H9 (cell line): ENCODE measurements at regions not wholly inside any gene's neighbourhood (a gene's known extent, or its start where the extent isn't known, plus 50 kb on each side); places are given as distances from the start of the nearest gene placed in this dataset.

Experiments used
- DNase-seq: peaks from one replicate; pipeline ENCODE4 v3.0.0-alpha.2; 2017
- H2AFZ ChIP-seq: one replicate; pipeline ENCODE4 v1.6.1; 2013; ENCODE audit warnings: mild to moderate bottlenecking, low read length, control low read depth, moderate library complexity
- H2AK5ac ChIP-seq: 2 replicates; pipeline ENCODE4 v1.6.1; 2013; ENCODE audit warnings: low read length, control low read depth, mixed read lengths; ENCODE audit not compliant: insufficient read length
- H2BK120ac ChIP-seq: one replicate; pipeline ENCODE4 v1.6.1; 2013; ENCODE audit warnings: low read depth, mild to moderate bottlenecking, low read length, control low read depth, inconsistent platforms; ENCODE audit not compliant: poor library complexity, severe bottlenecking
- H2BK12ac ChIP-seq: 2 replicates; pipeline ENCODE4 v1.6.1; 2013; ENCODE audit warnings: low read length, control low read depth, mixed read lengths, low read depth; ENCODE audit not compliant: insufficient read length
- H2BK15ac ChIP-seq: 2 replicates; pipeline ENCODE4 v1.6.1; 2013; ENCODE audit warnings: low read depth, low read length, control low read depth
- H2BK20ac ChIP-seq: one replicate; pipeline ENCODE4 v1.6.1; 2013; ENCODE audit warnings: low read depth, mild to moderate bottlenecking, low read length, control low read depth, inconsistent platforms; ENCODE audit not compliant: poor library complexity, severe bottlenecking
- H2BK5ac ChIP-seq: 2 replicates; pipeline ENCODE4 v1.6.1; 2013; ENCODE audit warnings: low read length, control low read depth, mixed read lengths; ENCODE audit not compliant: insufficient read length
- H3K14ac ChIP-seq: 2 replicates; pipeline ENCODE4 v1.6.1; 2013; ENCODE audit warnings: low read length, control low read depth; ENCODE audit not compliant: insufficient read depth
- H3K18ac ChIP-seq: 2 replicates; pipeline ENCODE4 v1.6.1; 2013; ENCODE audit warnings: low read depth, mild to moderate bottlenecking, mixed read lengths, low read length, control low read depth; ENCODE audit not compliant: insufficient read length
- H3K23ac ChIP-seq: 2 replicates; pipeline ENCODE4 v1.6.1; 2013; ENCODE audit warnings: low read length, control low read depth, mixed read lengths, low read depth; ENCODE audit not compliant: insufficient read length
- H3K23me2 ChIP-seq: 2 replicates; pipeline ENCODE4 v1.6.1; 2013; ENCODE audit warnings: low read depth, mild to moderate bottlenecking, mixed read lengths, low read length, control low read depth; ENCODE audit not compliant: insufficient read length, poor library complexity, severe bottlenecking
- H3K27ac ChIP-seq: 2 replicates; pipeline ENCODE4 v1.5.1; 2013; ENCODE audit warnings: low read length, control low read depth, mixed read lengths, low read depth; ENCODE audit not compliant: insufficient read length
- H3K27me3 ChIP-seq: 2 replicates; pipeline ENCODE4 v1.6.1; 2013; ENCODE audit warnings: low read length, control low read depth, inconsistent platforms; ENCODE audit not compliant: insufficient read depth
- H3K4ac ChIP-seq: 2 replicates; pipeline ENCODE4 v1.6.1; 2013; ENCODE audit warnings: low read depth, mild to moderate bottlenecking, control low read depth, inconsistent platforms, low read length, moderate library complexity
- H3K4me1 ChIP-seq: 2 replicates; pipeline ENCODE4 v1.6.1; 2013; ENCODE audit warnings: low read length, control low read depth, inconsistent platforms; ENCODE audit not compliant: insufficient read depth
- H3K4me2 ChIP-seq: 2 replicates; pipeline ENCODE4 v1.6.1; 2013; ENCODE audit warnings: low read length, control low read depth, mixed read lengths; ENCODE audit not compliant: insufficient read length, insufficient read depth
- H3K56ac ChIP-seq: 2 replicates; pipeline ENCODE4 v1.6.1; 2013; ENCODE audit warnings: low read depth, mild to moderate bottlenecking, mixed read lengths, low read length, control low read depth; ENCODE audit not compliant: insufficient read length
- H3K79me1 ChIP-seq: 2 replicates; pipeline ENCODE4 v1.6.1; 2013; ENCODE audit warnings: low read depth, mild to moderate bottlenecking, moderate library complexity, low read length, control low read depth, inconsistent platforms; ENCODE audit not compliant: insufficient read depth, poor library complexity, severe bottlenecking
- H3K79me2 ChIP-seq: 2 replicates; pipeline ENCODE4 v1.6.1; 2013; ENCODE audit warnings: low read length, control low read depth, inconsistent platforms; ENCODE audit not compliant: insufficient read depth
- H3K9ac ChIP-seq: 2 replicates; pipeline ENCODE4 v1.6.1; 2013; ENCODE audit warnings: low read length, control low read depth, mixed read lengths; ENCODE audit not compliant: insufficient read length; ENCODE audit errors: extremely low read depth
- H3K9me3 ChIP-seq: one replicate; pipeline ENCODE4 v1.6.1; 2013; ENCODE audit warnings: low read depth, low read length, inconsistent platforms; ENCODE audit not compliant: control insufficient read depth
- H3T11ph ChIP-seq: one replicate; pipeline ENCODE4 v1.6.1; 2013; ENCODE audit warnings: mild to moderate bottlenecking, low read length, control low read depth, inconsistent platforms
- H4K20me1 ChIP-seq: one replicate; pipeline ENCODE4 v1.6.1; 2013; ENCODE audit not compliant: control insufficient read depth, insufficient read length, insufficient read depth
- H4K5ac ChIP-seq: 2 replicates; pipeline ENCODE4 v1.6.1; 2013; ENCODE audit warnings: low read depth, mild to moderate bottlenecking, mixed read lengths, low read length, control low read depth; ENCODE audit not compliant: insufficient read length
- H4K8ac ChIP-seq: replicated peaks from 2 replicates; pipeline ENCODE4 v1.6.1; 2013; ENCODE audit warnings: low read length, control low read depth, mixed read lengths, low read depth; ENCODE audit not compliant: insufficient read length
- H4K91ac ChIP-seq: 2 replicates; pipeline ENCODE4 v1.6.1; 2013; ENCODE audit warnings: low read depth, mild to moderate bottlenecking, moderate library complexity, mixed read lengths, low read length, control low read depth; ENCODE audit not compliant: insufficient read length
- H3K27ac Mint-ChIP-seq, 3 experiments: 2 replicates in 2 of 3; 3 replicates in 1 of 3; pipeline ENCODE4 v1.8.0; 2020 to 2021; ENCODE audit warnings: mixed read lengths in 3 of 3, mild to moderate bottlenecking in 1 of 3, moderate library complexity in 1 of 3
- H3K27me3 Mint-ChIP-seq: 2 replicates; pipeline ENCODE4 v1.8.0; 2021; ENCODE audit warnings: low read depth, mild to moderate bottlenecking, moderate library complexity, mixed read lengths
- H3K36me3 Mint-ChIP-seq, 3 experiments: 2 replicates in 2 of 3; 3 replicates in 1 of 3; pipeline ENCODE4 v1.8.0; 2020 to 2021; ENCODE audit warnings: low read depth in 3 of 3, mixed read lengths in 3 of 3; ENCODE audit not compliant: insufficient read depth in 1 of 3
- H3K4me1 Mint-ChIP-seq, 2 experiments: 2 replicates each; pipeline ENCODE4 v1.8.0; 2020; ENCODE audit warnings: mixed read lengths in 2 of 2
- H3K4me3 Mint-ChIP-seq, 2 experiments: 2 replicates in 1 of 2; 3 replicates in 1 of 2; pipeline ENCODE4 v1.8.0; 2020 to 2021; ENCODE audit warnings: mild to moderate bottlenecking in 2 of 2, mixed read lengths in 2 of 2, moderate library complexity in 1 of 2
- H3K9me3 Mint-ChIP-seq, 2 experiments: 2 replicates in 1 of 2; 3 replicates in 1 of 2; pipeline ENCODE4 v1.8.0; 2020; ENCODE audit warnings: mild to moderate bottlenecking in 2 of 2, mixed read lengths in 2 of 2, moderate library complexity in 1 of 2
- CTCF ChIP-seq: fragments of 200-600 bp; sonication (generic); conservative IDR thresholded peaks from 3 replicates; pipeline ENCODE4 v1.8.0; 2021; ENCODE audit warnings: antibody characterized with exemption, mild to moderate bottlenecking
- WGBS: extraction: QIAGEN DNeasy Blood & Tissue Kit; methylation state at CpG from one replicate; pipeline ENCODE4 v1.1.7; 2013; ENCODE audit warnings: missing lambda C conversion rate, low lambda C conversion rate, mixed read lengths; ENCODE audit not compliant: insufficient read length; ENCODE audit errors: extremely low coverage; 5-methylcytosine and 5-hydroxymethylcytosine counted together

- no peak overlapping the region for H4K8ac ChIP-seq
- Mint-ChIP-seq H3K4me1 (peaks cover 56 to 58% of the 10 kb centered on the region in 2 experiments), H3K9me3 (no peaks in the 10 kb centered on the region), H3K27me3 (no peaks in the 10 kb centered on the region; the same call in 1 of the 2 replicates), H3K27ac (peak overlapping the region in 2 of 3 experiments; percentile 27 to 57; a peak in 5 of 7 replicates), H3K4me3 (no peak overlapping the region), H3K36me3 (no peaks in the 10 kb centered on the region; a peak in 1 of 7 replicates)
- H2AK5ac ChIP-seq, result no peak overlapping the region
- no peak for DNase-seq
- TF ChIP-seq CTCF, result no peak
- no peak overlapping the region for H3K23ac ChIP-seq
- no peaks in the 10 kb centered on the region for H3K27me3 ChIP-seq
- H3K79me2 ChIP-seq, result no peaks in the 10 kb centered on the region
- no peak overlapping the region for H3K56ac ChIP-seq
- no peak overlapping the region for H3K4ac ChIP-seq
- no peak overlapping the region for H3K27ac ChIP-seq
- no CpG with 5 or more reads among the region's 12 CpGs for WGBS
- H3K4me1 ChIP-seq, result peaks cover 25% of the 10 kb centered on the region
- no peaks in the 10 kb centered on the region for H4K20me1 ChIP-seq
- no peak overlapping the region for H2BK20ac ChIP-seq
- no peak overlapping the region for H3K4me2 ChIP-seq
- no peaks in the 10 kb centered on the region for H3K79me1 ChIP-seq
- no peak overlapping the region for H2BK5ac ChIP-seq
- no peak overlapping the region for H2BK120ac ChIP-seq
- no peak overlapping the region for H2AFZ ChIP-seq
- no peak overlapping the region for H4K91ac ChIP-seq
- H2BK12ac ChIP-seq, result no peak overlapping the region
- H3K14ac ChIP-seq, result no peak overlapping the region
- no peak overlapping the region for H2BK15ac ChIP-seq
- no peak overlapping the region for H3K9ac ChIP-seq
- no peaks in the 10 kb centered on the region for H3K9me3 ChIP-seq
- H3T11ph ChIP-seq, result no peak overlapping the region
- H4K5ac ChIP-seq, result no peak overlapping the region
- H3K23me2 ChIP-seq, result no peaks in the 10 kb centered on the region
- no peak overlapping the region for H3K18ac ChIP-seq
Observed at GRCh38 chr2:62305421-62306176, 109.7 kb downstream of the B3GNT2 start.
